ENCODE measurements at regions not wholly inside any gene's neighbourhood (a gene's known extent, or its start where the extent isn't known, plus 50 kb on each side); places are given as distances from the start of the nearest gene placed in this dataset.
"Not testable (repeated sequence)": the region's sequence is repeated elsewhere in the genome, so short reads cannot be mapped to it uniquely, and the experiment has no call there.

- Mint-ChIP-seq H3K4me3 (no peak overlapping the region), H3K36me3 (no peaks in the 10 kb centered on the region), H3K4me1 (no peaks in the 10 kb centered on the region), H3K9me3 (no peaks in the 10 kb centered on the region), H3K27ac (no peak overlapping the region), H3K27me3 (peaks cover 4 to 13% (median 7%) of the 10 kb centered on the region in 3 donors)
- DNase-seq (no peak), ATAC-seq (ENCODE audit: low read depth in 2 of 2) (no peak)
Measured at GRCh38 chr2:114259389-114259788, 183.1 kb upstream of the DPP10 start.

DNA sequence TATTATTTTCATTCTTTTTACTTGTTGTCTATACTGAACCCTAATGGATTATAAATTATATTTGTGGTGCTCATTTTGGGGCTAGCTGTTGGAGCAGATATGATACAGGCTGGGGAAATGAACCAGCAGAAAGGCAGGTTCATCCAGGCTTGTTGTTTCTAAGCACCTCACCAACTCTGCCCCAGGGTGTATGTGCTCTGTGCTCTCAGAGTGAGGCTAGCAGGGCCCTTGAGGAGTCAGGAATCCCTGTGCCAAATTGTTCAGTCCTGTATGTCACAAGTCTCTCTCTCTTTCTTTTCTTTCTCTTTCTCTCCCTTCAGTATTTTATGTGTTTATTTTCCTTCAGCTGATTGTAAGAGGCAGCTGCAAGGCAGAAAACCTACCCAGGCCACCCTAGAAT is 181.1 kb upstream of the DPP10 start:
- no peak overlapping the region for H3K4me3 Mint-ChIP-seq
- H3K27me3 Mint-ChIP-seq: peaks cover under 1 to 13% (median 4%) of the 10 kb centered on the region in 3 donors
- H3K4me1 Mint-ChIP-seq: no peaks in the 10 kb centered on the region
- H3K27ac Mint-ChIP-seq: no peak overlapping the region
- DNase-seq (no peak), ATAC-seq (ENCODE audit: low read depth in 2 of 2) (no peak)
- no peaks in the 10 kb centered on the region for H3K36me3 Mint-ChIP-seq
- H3K9me3 Mint-ChIP-seq: no peaks in the 10 kb centered on the region

DNA sequence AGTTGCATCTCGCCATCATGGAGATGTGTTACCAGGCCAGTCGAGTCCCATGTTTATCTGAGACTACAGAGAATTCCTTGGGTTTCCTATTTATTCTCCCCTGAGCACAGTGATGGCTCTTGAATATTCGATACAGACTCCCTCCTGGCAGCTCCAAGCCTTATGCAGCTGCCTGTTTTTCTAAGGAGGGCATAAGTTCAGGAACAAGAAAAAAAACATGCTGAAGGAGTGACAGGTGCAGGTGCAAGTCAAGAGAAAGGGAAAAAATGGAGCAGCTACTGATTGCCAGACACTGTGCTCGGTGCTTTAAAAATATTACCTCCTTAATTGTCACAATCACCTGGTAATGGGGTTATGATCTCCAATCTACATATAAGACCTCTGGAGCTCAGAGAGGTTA is 177.2 kb upstream of the DPP10 start:
- Mint-ChIP-seq H3K27me3 (peaks cover 0 to 8% (median 4%) of the 10 kb centered on the region in 3 donors), H3K27ac (no peak overlapping the region)
- no peak for ATAC-seq (ENCODE audit: low read depth in 2 of 2)

DNA sequence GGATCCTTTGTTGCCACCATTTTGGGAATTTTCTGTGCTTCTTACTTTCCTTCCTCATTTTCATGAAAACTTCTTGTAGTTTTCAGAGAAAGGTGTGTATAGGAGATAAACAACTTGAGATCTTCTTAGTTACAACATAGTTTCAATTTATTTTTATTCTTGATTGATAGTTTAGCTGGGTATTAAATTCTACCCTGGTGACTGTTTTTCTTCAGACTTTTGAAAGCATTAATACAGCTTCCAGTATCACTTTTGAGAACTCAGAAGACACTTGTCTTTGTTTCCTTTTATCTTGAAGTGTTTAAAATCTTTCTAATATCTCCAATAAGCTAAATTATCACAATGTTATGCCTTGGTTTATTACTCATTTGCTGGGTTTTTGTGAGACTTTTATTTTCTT is 167.5 kb upstream of the DPP10 start:
- H3K27me3 Mint-ChIP-seq: no peaks in the 10 kb centered on the region

More for the DNA sequence above, 177.2 kb upstream of the DPP10 start:
- Mint-ChIP-seq H3K9me3 (no peaks in the 10 kb centered on the region), H3K4me1 (no peaks in the 10 kb centered on the region), H3K36me3 (no peaks in the 10 kb centered on the region), H3K4me3 (no peak overlapping the region)
- no peak for DNase-seq

GRCh38 chr2:114281188-114281587 is 161.3 kb upstream of the DPP10 start:
- no peak overlapping the region for H3K27ac Mint-ChIP-seq
- DNase-seq: no peak
- no peak overlapping the region for H3K4me3 Mint-ChIP-seq
- H3K4me1 Mint-ChIP-seq: no peaks in the 10 kb centered on the region
- ATAC-seq (ENCODE audit: low read depth in 2 of 2): no peak
- peaks cover 2 to 30% (median 5%) of the 10 kb centered on the region in 7 donors for H3K9me3 Mint-ChIP-seq
- peaks cover 0 to 3% of the 10 kb centered on the region in 2 donors for H3K36me3 Mint-ChIP-seq
- H3K27me3 Mint-ChIP-seq: no peaks in the 10 kb centered on the region

More for the DNA sequence above, 167.5 kb upstream of the DPP10 start:
- Mint-ChIP-seq H3K4me1 (no peaks in the 10 kb centered on the region), H3K36me3 (no peaks in the 10 kb centered on the region), H3K27ac (no peak overlapping the region), H3K9me3 (peaks cover 11 to 65% (median 29%) of the 10 kb centered on the region in 7 donors), H3K4me3 (no peak overlapping the region)
- DNase-seq (no peak), ATAC-seq (ENCODE audit: low read depth in 2 of 2) (no peak)

DNA sequence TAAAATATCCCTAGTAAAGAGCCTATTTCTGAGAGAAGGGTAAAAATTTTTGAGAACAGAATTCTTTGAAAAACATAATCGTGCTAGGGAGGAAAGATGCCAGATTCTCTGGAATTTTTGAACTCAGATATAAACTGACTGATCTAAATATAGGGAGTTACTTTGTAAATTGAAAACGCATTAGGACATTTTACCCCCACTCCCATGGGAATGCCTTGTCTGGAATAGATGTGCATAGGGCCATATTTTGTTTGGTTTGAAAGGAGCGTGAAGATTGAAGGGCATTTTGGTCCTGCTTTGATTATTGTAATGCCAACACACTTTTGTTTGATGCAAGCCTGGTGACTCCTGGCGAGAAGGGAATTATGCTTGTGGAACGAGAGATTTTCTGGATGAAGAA is 158.7 kb upstream of the DPP10 start:
- Mint-ChIP-seq H3K36me3 (peaks cover 0 to 7% of the 10 kb centered on the region in 2 donors), H3K9me3 (peaks cover 0 to 17% (median 5%) of the 10 kb centered on the region in 7 donors), H3K27ac (no peak overlapping the region), H3K4me3 (no peak overlapping the region), H3K4me1 (no peaks in the 10 kb centered on the region), H3K27me3 (no peaks in the 10 kb centered on the region)
- DNase-seq (no peak), ATAC-seq (ENCODE audit: low read depth in 2 of 2) (no peak)

DNA sequence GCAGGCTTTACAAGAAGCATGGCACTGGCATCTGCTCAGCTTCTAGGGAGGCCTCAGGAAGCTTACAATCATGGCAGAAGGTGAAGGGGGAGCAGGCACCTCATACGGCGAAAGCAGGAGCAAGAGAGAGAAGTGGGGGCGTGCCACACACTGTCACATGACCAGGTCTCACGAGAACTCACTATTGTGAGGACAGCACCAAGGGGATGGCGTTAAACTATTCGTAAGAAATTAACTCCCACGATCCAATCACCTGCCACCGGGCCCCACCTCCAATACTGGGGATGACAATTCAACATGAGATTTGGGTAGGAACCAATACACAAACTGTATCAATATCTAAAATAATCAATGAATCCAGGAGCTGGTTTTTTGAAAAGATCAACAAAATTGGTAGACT is 156.0 kb upstream of the DPP10 start:
- Mint-ChIP-seq H3K4me3 (no peak overlapping the region), H3K27me3 (no peaks in the 10 kb centered on the region), H3K27ac (no peak overlapping the region), H3K9me3 (peaks cover 0 to 17% (median 7%) of the 10 kb centered on the region in 7 donors), H3K4me1 (no peaks in the 10 kb centered on the region), H3K36me3 (peaks cover 0 to 7% of the 10 kb centered on the region in 2 donors)
- DNase-seq: no peak
- no peak for ATAC-seq (ENCODE audit: low read depth in 2 of 2)

DNA sequence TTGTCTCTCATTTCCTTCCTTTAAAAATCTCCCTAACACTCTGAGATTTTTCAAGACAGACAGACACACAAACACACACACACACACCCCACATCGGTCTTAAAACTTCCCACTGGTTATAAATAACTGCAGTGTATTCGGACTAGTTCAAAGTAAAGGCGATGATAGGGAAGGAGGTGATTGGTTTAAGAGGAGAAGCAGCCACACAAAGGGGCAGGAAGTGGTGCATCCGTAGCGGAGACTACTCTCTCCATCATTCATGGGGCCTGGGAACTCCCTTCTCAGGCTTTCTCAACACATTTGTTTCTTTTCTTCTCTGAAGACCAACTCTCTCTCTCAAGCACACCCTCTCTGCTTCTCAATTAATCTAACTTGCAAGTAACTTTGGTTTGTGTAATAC is 149.1 kb upstream of the DPP10 start:
- H3K4me3 Mint-ChIP-seq: no peak overlapping the region
- no peak overlapping the region for H3K27ac Mint-ChIP-seq
- no peak for ATAC-seq (ENCODE audit: low read depth in 2 of 2)
- no peaks in the 10 kb centered on the region for H3K4me1 Mint-ChIP-seq
- H3K36me3 Mint-ChIP-seq: no peaks in the 10 kb centered on the region
- H3K9me3 Mint-ChIP-seq: peaks cover 0 to 8% (median 2%) of the 10 kb centered on the region in 7 donors
- DNase-seq: no peak
- peaks cover 0 to 14% (median 0%) of the 10 kb centered on the region in 3 donors for H3K27me3 Mint-ChIP-seq

GRCh38 chr2:114294741-114295140 is 147.7 kb upstream of the DPP10 start:
- H3K27ac Mint-ChIP-seq: no peak overlapping the region
- H3K4me1 Mint-ChIP-seq: no peaks in the 10 kb centered on the region
- H3K9me3 Mint-ChIP-seq: peaks cover 0 to 4% (median 0%) of the 10 kb centered on the region in 7 donors
- no peak overlapping the region for H3K4me3 Mint-ChIP-seq
- DNase-seq: no peak
- H3K27me3 Mint-ChIP-seq: peaks cover 0 to 14% (median 0%) of the 10 kb centered on the region in 3 donors
- no peaks in the 10 kb centered on the region for H3K36me3 Mint-ChIP-seq
- no peak for ATAC-seq (ENCODE audit: low read depth in 2 of 2)

DNA sequence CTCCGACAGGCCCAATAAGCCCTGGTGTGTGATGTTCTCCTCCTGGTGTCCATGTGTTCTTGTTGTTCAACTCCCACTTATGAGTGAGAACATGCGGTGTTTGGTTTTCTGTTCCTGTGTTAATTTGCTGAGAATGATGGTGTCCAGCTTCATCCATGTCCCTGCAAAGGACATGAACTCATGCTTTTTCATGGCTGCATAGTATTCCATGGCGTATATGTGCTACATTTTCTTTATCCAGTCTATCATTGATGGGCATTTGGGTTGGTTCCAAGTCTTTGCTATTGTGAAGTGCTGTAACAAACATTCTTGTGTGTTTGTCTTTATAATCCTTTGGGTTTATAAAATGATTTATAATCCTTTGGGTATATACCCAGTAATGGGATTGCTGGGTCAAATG is 142.1 kb upstream of the DPP10 start:
- H3K36me3 Mint-ChIP-seq; ATAC-seq (ENCODE audit: low read depth in 2 of 2); DNase-seq; H3K4me1 Mint-ChIP-seq; H3K4me3 Mint-ChIP-seq; H3K27ac Mint-ChIP-seq; H3K27me3 Mint-ChIP-seq: not testable (repeated sequence)
- H3K9me3 Mint-ChIP-seq: peaks cover 0 to 25% (median 4%) of the 10 kb centered on the region in 7 donors

DNA sequence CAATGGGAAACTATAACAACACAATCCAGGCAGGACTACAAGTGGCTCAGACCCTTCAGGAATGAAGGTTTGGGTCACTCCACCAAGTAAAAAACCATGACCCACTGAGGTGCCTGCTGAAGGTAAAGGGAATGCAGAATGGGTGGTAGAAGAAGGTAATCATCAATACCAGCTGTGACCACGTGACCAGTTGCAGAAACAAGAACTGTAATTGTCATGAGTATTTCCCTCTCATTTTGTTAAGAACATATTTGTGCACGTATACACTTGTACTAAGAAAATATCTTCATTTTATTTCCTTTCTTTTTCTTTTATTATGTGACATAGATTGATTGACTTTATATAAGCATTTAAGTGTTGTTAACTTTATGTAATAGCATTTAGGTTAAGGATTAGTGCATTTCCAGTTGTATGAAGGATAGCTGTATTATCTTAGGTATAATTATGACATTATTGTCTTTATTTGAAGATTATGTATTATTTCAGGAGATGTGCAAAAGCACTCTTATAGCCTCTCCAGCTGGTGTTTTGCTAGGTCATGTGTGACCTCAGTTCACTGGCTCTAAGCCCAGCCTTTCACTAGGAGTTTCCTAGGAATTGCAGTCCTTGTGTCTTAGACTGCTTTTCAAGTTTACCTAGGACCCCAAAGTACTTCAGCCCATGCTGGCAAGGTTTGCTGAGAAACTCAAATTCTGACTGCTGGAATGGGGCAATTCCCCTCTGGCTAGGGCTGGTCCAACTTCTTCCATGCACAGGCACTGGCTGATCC is 125.7 kb upstream of the DPP10 start:
- DNase-seq (no peak), ATAC-seq (ENCODE audit: low read depth in 2 of 2) (no peak)
- Mint-ChIP-seq H3K36me3 (no peaks in the 10 kb centered on the region), H3K4me3 (no peak overlapping the region), H3K4me1 (no peaks in the 10 kb centered on the region), H3K27me3 (peaks cover 0 to 4% (median 0%) of the 10 kb centered on the region in 3 donors), H3K9me3 (peaks cover 0 to 3% (median 0%) of the 10 kb centered on the region in 7 donors), H3K27ac (no peak overlapping the region)

DNA sequence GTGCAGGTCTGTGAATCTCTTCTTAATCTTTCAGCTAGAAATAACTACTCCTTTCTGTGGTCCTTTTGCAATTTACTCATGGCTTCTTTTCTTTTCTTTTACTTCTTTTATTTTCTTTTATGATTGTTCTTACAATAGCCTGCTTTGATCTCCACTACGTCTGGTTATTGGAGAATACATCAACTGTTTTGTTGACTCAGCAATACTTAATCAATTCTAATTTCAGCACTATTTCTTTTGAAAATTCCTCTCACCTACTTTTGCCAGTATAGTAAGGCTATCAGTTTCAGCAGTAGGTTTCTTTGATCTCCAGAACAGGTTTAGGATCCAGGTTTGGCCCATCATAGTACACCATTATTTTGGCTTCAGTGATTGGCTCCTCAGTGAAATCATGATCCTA is 111.8 kb upstream of the DPP10 start:
- DNase-seq (no peak), ATAC-seq (ENCODE audit: low read depth in 2 of 2) (no peak)
- Mint-ChIP-seq H3K36me3 (no peaks in the 10 kb centered on the region), H3K4me1 (no peaks in the 10 kb centered on the region), H3K9me3 (peaks cover 0 to 5% (median 0%) of the 10 kb centered on the region in 7 donors), H3K4me3 (no peak overlapping the region), H3K27ac (no peak overlapping the region), H3K27me3 (no peaks in the 10 kb centered on the region)

DNA sequence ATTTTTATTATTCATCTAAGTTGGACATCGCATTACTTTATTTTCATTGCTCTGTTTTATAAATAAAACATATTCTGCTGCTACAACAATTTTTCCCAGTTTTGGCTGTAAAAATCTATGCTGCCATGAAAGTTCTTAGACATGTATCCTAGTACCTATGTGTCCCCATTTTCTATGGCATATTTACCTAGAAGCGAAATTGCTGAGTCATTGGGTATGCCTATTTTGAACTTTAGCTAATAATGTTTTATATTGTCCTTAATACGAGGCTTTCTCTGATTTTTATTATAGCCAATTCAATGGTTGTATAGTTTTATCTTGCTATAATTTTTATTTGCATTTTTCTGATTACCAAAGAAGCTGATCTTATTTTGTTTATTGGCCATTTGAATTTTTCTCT is 110.5 kb upstream of the DPP10 start:
- H3K4me3 Mint-ChIP-seq: no peak overlapping the region
- ATAC-seq (ENCODE audit: low read depth in 2 of 2): no peak
- H3K27ac Mint-ChIP-seq: no peak overlapping the region
- H3K36me3 Mint-ChIP-seq: no peaks in the 10 kb centered on the region
- H3K9me3 Mint-ChIP-seq: peaks cover 0 to 10% (median 1%) of the 10 kb centered on the region in 7 donors
- no peak for DNase-seq
- H3K27me3 Mint-ChIP-seq: peaks cover 0 to 2% (median 0%) of the 10 kb centered on the region in 3 donors
- no peaks in the 10 kb centered on the region for H3K4me1 Mint-ChIP-seq

GRCh38 chr2:114345246-114345645 is 97.2 kb upstream of the DPP10 start:
- H3K27ac Mint-ChIP-seq: no peak overlapping the region
- H3K4me1 Mint-ChIP-seq: no peaks in the 10 kb centered on the region
- H3K36me3 Mint-ChIP-seq: no peaks in the 10 kb centered on the region

More at GRCh38 chr2:114345246-114345645, 97.2 kb upstream of the DPP10 start:
- Mint-ChIP-seq H3K27me3 (peaks cover 0 to 4% (median 0%) of the 10 kb centered on the region in 3 donors), H3K4me3 (no peak overlapping the region), H3K9me3 (peaks cover 0 to 2% (median 0%) of the 10 kb centered on the region in 7 donors)
- ATAC-seq (ENCODE audit: low read depth in 2 of 2) (no peak), DNase-seq (no peak)
